Esophagus (tissue), 2 donors: ENCODE measurements at regions not wholly inside any gene's neighbourhood (a gene's known extent, or its start where the extent isn't known, plus 50 kb on each side); places are given as distances from the start of the nearest gene placed in this dataset.

Experiments
- H3K27ac ChIP-seq, 2 donors: one replicate each; pipeline ENCODE4 v1.5.1; 2013; ENCODE audit warnings: low read depth in 2 of 2, mild to moderate bottlenecking in 2 of 2, inconsistent platforms in 1 of 2, low read length in 1 of 2, moderate library complexity in 1 of 2
- H3K27me3 ChIP-seq, 2 donors: one replicate each; pipeline ENCODE4 v1.6.1; 2013; ENCODE audit warnings: low read length in 2 of 2, control low read depth in 1 of 2, mild to moderate bottlenecking in 1 of 2; ENCODE audit not compliant: insufficient read depth in 2 of 2, control insufficient read depth in 1 of 2
- H3K36me3 ChIP-seq, 2 donors: one replicate each; pipeline ENCODE4 v1.6.1; 2013; ENCODE audit warnings: low read length in 1 of 2; ENCODE audit not compliant: control insufficient read depth in 2 of 2, insufficient read depth in 2 of 2
- H3K4me1 ChIP-seq, 2 donors: one replicate each; pipeline ENCODE4 v1.6.1; 2013; ENCODE audit warnings: low read length in 1 of 2; ENCODE audit not compliant: control insufficient read depth in 2 of 2, insufficient read depth in 2 of 2
- H3K4me3 ChIP-seq, 2 donors: one replicate each; pipeline ENCODE4 v1.5.1; 2013; ENCODE audit warnings: low read length in 2 of 2, mild to moderate bottlenecking in 2 of 2, low read depth in 1 of 2, moderate library complexity in 1 of 2
- H3K9me3 ChIP-seq, 2 donors: one replicate each; pipeline ENCODE4 v1.6.1; 2013; ENCODE audit warnings: mild to moderate bottlenecking in 2 of 2, low read depth in 1 of 2, low read length in 1 of 2, moderate library complexity in 1 of 2; ENCODE audit not compliant: control insufficient read depth in 2 of 2, insufficient read depth in 1 of 2
- WGBS, 2 donors: extraction: QIAGEN DNeasy Blood & Tissue Kit; methylation state at CpG; one replicate each; pipeline ENCODE4 v1.1.7; 2013; 5-methylcytosine and 5-hydroxymethylcytosine counted together
- donor health status: healthy with polysubstance abuse.
- donor health status: Bipolar disorder and iron deficiency.

DNA sequence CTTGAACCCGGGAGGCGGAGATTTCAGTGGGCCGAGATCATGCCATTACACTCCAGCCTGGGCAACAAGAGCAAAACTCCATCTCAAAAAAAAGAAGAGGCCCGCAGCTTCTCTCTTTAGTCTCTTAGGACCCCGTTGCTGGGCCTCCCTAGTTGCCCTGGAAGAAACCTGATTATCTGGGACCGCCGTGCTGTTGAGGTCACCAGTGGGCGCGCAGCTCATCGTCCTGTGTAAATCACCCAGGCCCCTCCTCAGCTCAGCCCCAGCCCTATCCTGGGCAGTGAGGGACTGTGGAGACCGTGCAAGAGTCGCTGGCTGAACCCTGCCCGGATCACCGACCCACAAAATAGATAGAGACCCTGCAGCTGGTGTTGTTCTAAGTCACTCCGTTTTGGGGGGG is 85.0 kb downstream of the UNCX start:
- peaks cover 0 to 5% of the 10 kb centered on the region in 2 donors for H3K9me3 ChIP-seq
- peaks cover 0 to 2% of the 10 kb centered on the region in 2 donors for H3K27me3 ChIP-seq
- H3K4me1 ChIP-seq, result no peaks in the 10 kb centered on the region
- no peaks in the 10 kb centered on the region for H3K36me3 ChIP-seq
- no peak overlapping the region for H3K27ac ChIP-seq
- 79 to 83% methylated on average over 15 of the region's 15 CpGs for WGBS, 2 donors
- H3K4me3 ChIP-seq, result no peak overlapping the region

DNA sequence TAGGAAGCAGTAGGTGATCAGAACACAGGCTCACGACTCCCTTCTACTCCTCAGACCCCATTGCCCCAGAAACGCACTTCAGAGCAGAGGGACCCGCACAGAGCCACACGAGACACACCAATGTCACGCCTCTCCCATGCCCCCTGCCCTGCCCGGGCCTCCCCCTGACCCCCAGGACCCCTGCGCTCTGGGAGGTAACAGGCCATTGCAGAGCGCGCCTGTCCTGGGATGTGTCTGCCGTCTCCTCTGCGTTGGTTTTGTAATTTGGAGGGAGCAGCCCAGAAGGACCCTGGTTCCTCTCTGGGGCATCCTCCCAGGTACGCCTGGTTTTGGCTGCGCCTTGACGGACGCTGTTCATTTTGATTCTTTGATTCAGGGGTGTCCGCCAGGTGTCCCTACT is 85.4 kb downstream of the UNCX start:
- 85 to 87% methylated on average over 16 of the region's 16 CpGs for WGBS, 2 donors
- Histone ChIP-seq H3K27me3 (peaks cover 0 to 2% of the 10 kb centered on the region in 2 donors), H3K9me3 (peaks cover 0 to 5% of the 10 kb centered on the region in 2 donors), H3K4me3 (no peak overlapping the region), H3K36me3 (no peaks in the 10 kb centered on the region), H3K4me1 (no peaks in the 10 kb centered on the region), H3K27ac (no peak overlapping the region)

GRCh38 chr7:1318661-1319060 is 86.0 kb downstream of the UNCX start:
- Histone ChIP-seq H3K9me3 (peaks cover 0 to 5% of the 10 kb centered on the region in 2 donors), H3K27me3 (peaks cover 0 to 8% of the 10 kb centered on the region in 2 donors), H3K36me3 (no peaks in the 10 kb centered on the region), H3K27ac (no peak overlapping the region), H3K4me3 (no peak overlapping the region), H3K4me1 (no peaks in the 10 kb centered on the region)
- WGBS, 2 donors, result 70 to 77% methylated on average over 18 of the region's 18 CpGs

- WGBS, 2 donors, result 76 to 77% methylated on average over 17 of the region's 17 CpGs
- H3K9me3 ChIP-seq, result peaks cover 0 to 5% of the 10 kb centered on the region in 2 donors
- no peaks in the 10 kb centered on the region for H3K36me3 ChIP-seq
- no peak overlapping the region for H3K4me3 ChIP-seq
- H3K27ac ChIP-seq, result no peak overlapping the region
- no peaks in the 10 kb centered on the region for H3K4me1 ChIP-seq
- peaks cover 0 to 9% of the 10 kb centered on the region in 2 donors for H3K27me3 ChIP-seq
Measured at GRCh38 chr7:1320616-1321240, 88.1 kb downstream of the UNCX start.

DNA sequence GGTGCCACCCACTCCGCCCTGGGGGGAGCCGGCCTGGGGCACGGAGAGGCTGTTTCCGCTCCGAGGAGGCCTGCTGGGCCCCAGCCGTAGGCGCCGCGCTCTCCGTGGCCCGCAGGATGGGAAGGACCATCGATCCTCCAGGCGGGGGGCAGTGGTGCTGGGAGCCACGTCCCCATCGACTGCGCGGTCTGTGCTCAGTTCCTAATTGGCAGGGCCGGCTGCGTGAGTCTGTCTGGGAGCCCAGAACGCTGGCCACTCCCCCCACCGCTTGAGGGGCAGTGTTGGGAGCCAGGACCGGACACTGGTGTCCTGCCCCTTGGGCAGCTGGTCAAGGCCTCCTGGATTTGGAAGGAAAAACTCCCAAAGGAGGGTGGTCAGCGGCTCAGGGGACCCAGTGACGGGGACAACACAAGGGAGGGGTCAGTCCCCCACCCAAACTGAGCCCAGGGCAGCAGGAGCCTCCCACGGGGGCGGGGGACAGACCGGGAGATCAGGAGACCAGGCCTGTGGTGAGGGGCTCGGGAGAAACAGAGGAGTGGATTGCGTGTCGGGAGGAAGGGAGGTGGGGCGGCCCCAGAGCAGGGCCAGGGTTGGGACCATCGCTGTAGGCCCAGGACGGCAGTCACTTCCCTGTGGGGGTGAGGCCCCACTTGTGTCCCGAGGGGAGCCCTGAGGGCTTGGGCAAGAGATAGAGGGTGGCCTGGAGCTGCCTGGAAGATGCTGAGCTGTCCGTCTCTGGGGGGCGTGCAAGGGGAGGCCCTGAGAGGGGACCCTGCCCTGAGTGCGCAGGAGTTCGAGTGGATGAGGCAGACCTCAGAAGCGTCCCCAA is 89.0 kb downstream of the UNCX start:
- Histone ChIP-seq H3K27me3 (peaks cover 0 to 9% of the 10 kb centered on the region in 2 donors), H3K36me3 (no peaks in the 10 kb centered on the region), H3K4me3 (no peak overlapping the region), H3K27ac (no peak overlapping the region), H3K4me1 (no peaks in the 10 kb centered on the region), H3K9me3 (peaks cover 0 to 5% of the 10 kb centered on the region in 2 donors)
- 62 to 71% methylated on average over 34 to 39 of the region's 39 CpGs for WGBS, 2 donors

- H3K27me3 ChIP-seq, result peaks cover 0 to 9% of the 10 kb centered on the region in 2 donors
- no peaks in the 10 kb centered on the region for H3K4me1 ChIP-seq
- 62 to 69% methylated on average over 32 to 35 of the region's 35 CpGs for WGBS, 2 donors
- no peak overlapping the region for H3K27ac ChIP-seq
- no peak overlapping the region for H3K4me3 ChIP-seq
- H3K36me3 ChIP-seq, result no peaks in the 10 kb centered on the region
- peaks cover 0 to 5% of the 10 kb centered on the region in 2 donors for H3K9me3 ChIP-seq
Measured at GRCh38 chr7:1322240-1323110, 89.8 kb downstream of the UNCX start.

DNA sequence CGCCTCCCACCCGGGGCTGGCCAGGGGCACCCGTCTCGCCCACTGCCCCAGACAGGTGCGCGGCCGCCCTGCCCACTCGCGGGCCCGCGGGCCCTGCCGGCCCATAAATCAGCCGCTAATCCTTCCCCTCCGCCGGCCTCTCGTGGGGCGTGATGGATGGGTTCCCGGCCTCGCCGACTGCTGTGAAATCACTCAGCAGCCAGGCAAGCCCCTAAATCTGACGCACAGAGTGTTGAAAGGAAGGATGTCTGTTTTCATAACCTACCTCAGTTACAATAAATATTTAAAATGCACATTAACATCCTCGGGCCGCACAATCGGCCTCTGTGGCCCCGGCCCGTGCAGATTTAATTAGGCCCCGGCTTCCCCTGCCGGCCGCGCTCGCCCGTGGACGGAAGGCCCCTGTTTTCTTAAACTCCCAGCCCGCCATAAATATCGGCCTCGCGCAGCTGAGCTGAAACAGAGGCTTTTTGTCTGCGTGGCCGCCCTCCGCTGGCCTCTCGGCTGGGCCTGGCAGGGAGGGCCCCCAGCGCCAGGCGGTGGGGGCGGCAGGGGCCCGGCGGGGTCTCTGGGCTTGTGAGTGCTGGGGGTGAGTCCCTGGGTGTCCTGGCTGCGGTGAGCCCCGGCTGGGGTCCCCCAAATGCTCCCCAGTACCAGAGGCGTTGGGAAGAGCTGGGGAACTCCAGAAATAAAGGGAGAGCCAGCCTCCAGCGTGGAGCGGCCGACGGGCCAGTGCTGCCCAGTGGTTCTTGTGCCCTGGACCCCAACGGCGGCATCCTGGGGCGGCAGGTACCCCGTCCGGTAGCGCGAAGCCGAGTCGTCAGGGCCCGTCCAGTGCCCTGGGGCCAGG is 90.7 kb downstream of the UNCX start:
- WGBS, 2 donors, result 37 to 38% methylated on average over 63 of the region's 63 CpGs
- Histone ChIP-seq H3K9me3 (peaks cover 0 to 5% of the 10 kb centered on the region in 2 donors), H3K4me1 (no peaks in the 10 kb centered on the region), H3K4me3 (no peak overlapping the region), H3K36me3 (no peaks in the 10 kb centered on the region), H3K27me3 (peaks cover 0 to 9% of the 10 kb centered on the region in 2 donors), H3K27ac (no peak overlapping the region)

DNA sequence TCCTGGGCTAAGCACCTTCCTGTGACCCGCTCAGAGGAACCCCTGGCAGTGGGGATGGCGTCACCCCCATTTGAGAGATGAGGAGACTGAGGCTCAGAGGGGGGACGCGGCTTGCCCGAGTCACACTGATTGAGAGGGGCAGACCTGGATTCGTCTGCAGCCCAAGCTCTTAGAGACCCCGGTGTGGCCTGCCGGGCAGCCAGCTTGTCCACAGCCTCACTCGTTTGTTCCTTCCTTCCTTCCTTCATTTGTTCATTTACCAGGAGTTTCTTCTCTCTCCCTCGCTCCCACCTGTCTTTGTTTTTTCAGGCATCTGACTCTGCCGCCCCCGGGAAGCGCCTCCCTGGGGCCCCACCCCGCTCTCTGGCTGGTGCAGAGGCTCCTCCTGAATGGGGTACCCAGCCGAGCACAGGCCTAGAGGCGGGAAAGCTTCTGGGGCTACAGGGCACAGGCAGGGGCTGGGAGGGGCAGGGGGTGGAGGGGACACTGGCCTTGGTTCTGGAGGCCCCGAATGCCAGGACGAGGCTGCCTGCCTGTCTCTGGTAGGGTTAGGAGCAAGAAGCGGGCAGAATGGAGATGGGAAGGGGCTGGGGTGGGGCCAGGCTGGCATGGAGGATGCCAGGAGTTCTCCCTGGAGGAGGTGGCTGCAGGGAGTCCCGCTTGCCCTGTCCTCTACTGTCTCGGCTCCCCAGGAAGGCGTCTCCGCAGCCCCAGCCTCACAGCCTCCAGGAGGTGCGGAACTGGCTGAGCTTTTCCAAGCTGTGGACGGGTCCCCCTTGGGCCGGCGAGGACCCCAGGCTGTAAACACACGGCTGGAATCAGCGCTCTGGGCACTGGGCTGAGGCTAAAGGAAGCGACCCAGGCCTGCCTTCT is 91.6 kb downstream of the UNCX start:
- H3K4me1 ChIP-seq, result no peaks in the 10 kb centered on the region
- H3K27ac ChIP-seq, result no peak overlapping the region
- peaks cover 0 to 11% of the 10 kb centered on the region in 2 donors for H3K27me3 ChIP-seq
- H3K4me3 ChIP-seq, result no peak overlapping the region
- no peaks in the 10 kb centered on the region for H3K36me3 ChIP-seq
- 67 to 72% methylated on average over 29 to 30 of the region's 30 CpGs for WGBS, 2 donors
- peaks cover 0 to 5% of the 10 kb centered on the region in 2 donors for H3K9me3 ChIP-seq
